ENCODE measurements at regions not wholly inside any gene's neighbourhood (a gene's known extent, or its start where the extent isn't known, plus 50 kb on each side); places are given as distances from the start of the nearest gene placed in this dataset.

- TF ChIP-seq, protein P1, sequence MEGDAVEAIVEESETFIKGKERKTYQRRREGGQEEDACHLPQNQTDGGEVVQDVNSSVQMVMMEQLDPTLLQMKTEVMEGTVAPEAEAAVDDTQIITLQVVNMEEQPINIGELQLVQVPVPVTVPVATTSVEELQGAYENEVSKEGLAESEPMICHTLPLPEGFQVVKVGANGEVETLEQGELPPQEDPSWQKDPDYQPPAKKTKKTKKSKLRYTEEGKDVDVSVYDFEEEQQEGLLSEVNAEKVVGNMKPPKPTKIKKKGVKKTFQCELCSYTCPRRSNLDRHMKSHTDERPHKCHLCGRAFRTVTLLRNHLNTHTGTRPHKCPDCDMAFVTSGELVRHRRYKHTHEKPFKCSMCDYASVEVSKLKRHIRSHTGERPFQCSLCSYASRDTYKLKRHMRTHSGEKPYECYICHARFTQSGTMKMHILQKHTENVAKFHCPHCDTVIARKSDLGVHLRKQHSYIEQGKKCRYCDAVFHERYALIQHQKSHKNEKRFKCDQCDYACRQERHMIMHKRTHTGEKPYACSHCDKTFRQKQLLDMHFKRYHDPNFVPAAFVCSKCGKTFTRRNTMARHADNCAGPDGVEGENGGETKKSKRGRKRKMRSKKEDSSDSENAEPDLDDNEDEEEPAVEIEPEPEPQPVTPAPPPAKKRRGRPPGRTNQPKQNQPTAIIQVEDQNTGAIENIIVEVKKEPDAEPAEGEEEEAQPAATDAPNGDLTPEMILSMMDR (IDR thresholded peaks at IDR 0.05): no peak
- no peak for TF ChIP-seq EZH2 (IDR thresholded peaks at IDR 0.05; ENCODE audit: borderline replicate concordance, insufficient read depth, low read depth, low read length, poor library complexity, severe bottlenecking)
Observed at GRCh38 chr11:105447936-105448702, 161.8 kb upstream of the GRIA4 start.

Data from B cell (primary cell).